ENCODE measurements at regions not wholly inside any gene's neighbourhood (a gene's known extent, or its start where the extent isn't known, plus 50 kb on each side); places are given as distances from the start of the nearest gene placed in this dataset.
"Not testable (repeated sequence)": the region's sequence is repeated elsewhere in the genome, so short reads cannot be mapped to it uniquely, and the experiment has no call there.

DNA sequence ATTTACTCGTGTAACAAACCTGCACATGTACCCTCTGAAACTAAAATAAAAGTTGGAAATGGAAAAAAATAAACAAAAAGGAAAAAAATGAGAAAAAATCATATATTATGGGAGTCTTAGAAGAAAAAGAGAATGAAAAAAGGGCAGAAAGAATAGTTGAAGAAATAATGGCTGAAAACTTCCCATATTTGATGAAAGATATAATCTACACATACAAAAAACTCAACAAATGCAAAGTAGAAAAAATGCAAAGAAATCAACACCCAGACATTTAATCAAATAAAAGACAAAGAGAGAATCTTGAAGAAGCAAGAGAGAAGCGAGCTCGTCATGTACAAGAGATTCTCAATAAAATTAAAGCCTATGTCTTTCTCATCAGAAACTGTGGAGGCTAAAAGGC, 73.8 kb downstream of the SLC25A46 start:
- DNase-seq (ENCODE audit: low read depth), result no peak
- TF ChIP-seq CTCF (conservative IDR thresholded peaks at IDR 0.05; ENCODE audit: low read depth, low read length), result no peak
- H3K4me3 ChIP-seq (ENCODE audit: low read length), result no peak overlapping the region

DNA sequence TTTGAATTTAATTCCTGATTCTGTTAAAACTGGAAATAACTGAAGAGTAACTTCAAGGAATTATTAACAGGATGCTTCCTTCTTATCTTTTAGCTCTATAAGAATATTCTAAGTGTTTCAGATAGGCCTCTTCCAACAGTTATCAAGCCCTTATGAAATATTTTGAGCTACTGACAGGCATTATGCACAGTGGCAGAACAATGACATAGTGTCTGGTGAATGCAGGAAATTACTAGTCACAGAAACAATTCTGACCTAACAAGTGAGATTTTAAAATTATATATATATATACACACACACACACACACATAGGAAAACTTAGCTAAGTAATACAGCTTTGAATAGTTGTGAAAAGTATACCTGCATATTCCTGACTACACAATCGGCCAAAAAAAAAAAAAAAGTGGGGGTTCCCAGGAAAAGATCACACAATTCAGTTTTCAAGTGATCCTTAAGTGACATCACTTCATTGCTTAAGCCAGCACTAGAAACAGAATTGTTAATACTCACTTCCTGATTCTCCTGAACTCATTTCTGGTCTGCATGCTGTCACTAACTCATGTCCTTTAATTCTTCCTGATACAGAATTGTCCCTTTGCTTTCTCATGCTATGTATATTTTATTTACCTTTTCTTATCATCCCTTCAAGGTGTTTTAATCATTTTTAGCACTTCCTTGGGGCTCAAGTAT, 77.3 kb downstream of the SLC25A46 start:
- H3K4me3 ChIP-seq (ENCODE audit: low read length), result no peak overlapping the region
- DNase-seq (ENCODE audit: low read depth), result no peak
- no peak for TF ChIP-seq CTCF (conservative IDR thresholded peaks at IDR 0.05; ENCODE audit: low read depth, low read length)

GRCh38 chr5:110817459-110817858, 78.7 kb downstream of the SLC25A46 start:
- no peak overlapping the region for H3K4me3 ChIP-seq (ENCODE audit: low read length)
- no peak for DNase-seq (ENCODE audit: low read depth)

GRCh38 chr5:110823571-110823970, 84.8 kb downstream of the SLC25A46 start:
- no peak for TF ChIP-seq CTCF (conservative IDR thresholded peaks at IDR 0.05; ENCODE audit: low read depth, low read length)
- no peak for DNase-seq (ENCODE audit: low read depth)

More at GRCh38 chr5:110817459-110817858, 78.7 kb downstream of the SLC25A46 start:
- no peak for TF ChIP-seq CTCF (conservative IDR thresholded peaks at IDR 0.05; ENCODE audit: low read depth, low read length)

DNA sequence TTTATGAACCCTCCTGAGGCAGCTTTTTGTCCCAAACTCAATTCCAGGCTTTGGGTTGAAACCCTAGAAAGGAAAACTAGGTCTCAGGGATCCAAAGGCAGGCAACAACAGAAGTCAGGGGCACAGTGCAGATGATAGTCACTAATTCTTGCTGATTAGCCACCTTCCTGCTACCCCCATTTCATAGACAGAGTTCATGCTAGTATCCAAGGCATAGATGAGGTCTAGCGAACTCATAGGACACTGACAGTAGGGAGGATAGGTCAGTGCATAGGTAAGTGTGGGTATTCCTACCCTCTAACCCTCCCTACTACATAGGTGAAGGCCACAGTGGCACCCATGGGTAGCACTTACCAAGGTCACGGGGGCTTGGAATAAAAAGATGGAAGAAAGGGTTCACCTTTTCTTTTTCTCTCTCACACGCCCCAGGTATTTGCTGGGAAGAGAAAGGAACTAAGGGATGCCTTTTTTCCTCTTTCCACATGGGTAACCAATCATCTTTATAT, 86.2 kb downstream of the SLC25A46 start:
- H3K4me3 ChIP-seq (ENCODE audit: low read length), result no peak overlapping the region
- TF ChIP-seq CTCF (conservative IDR thresholded peaks at IDR 0.05; ENCODE audit: low read depth, low read length), result no peak

More at GRCh38 chr5:110823571-110823970, 84.8 kb downstream of the SLC25A46 start:
- H3K4me3 ChIP-seq (ENCODE audit: low read length), result no peak overlapping the region

GRCh38 chr5:110832683-110833082, 93.9 kb downstream of the SLC25A46 start:
- DNase-seq (ENCODE audit: low read depth), result no peak
- no peak overlapping the region for H3K4me3 ChIP-seq (ENCODE audit: low read length)
- TF ChIP-seq CTCF (conservative IDR thresholded peaks at IDR 0.05; ENCODE audit: low read depth, low read length), result no peak

More for the DNA sequence above, 86.2 kb downstream of the SLC25A46 start:
- DNase-seq (ENCODE audit: low read depth), result no peak

GRCh38 chr5:110834933-110835332, 96.1 kb downstream of the SLC25A46 start:
- not testable (repeated sequence) for DNase-seq (ENCODE audit: low read depth); H3K4me3 ChIP-seq (ENCODE audit: low read length)

All from retinal pigment epithelial cell (primary cell).